ENCODE measurements at regions not wholly inside any gene's neighbourhood (a gene's known extent, or its start where the extent isn't known, plus 50 kb on each side); places are given as distances from the start of the nearest gene placed in this dataset.

DNA sequence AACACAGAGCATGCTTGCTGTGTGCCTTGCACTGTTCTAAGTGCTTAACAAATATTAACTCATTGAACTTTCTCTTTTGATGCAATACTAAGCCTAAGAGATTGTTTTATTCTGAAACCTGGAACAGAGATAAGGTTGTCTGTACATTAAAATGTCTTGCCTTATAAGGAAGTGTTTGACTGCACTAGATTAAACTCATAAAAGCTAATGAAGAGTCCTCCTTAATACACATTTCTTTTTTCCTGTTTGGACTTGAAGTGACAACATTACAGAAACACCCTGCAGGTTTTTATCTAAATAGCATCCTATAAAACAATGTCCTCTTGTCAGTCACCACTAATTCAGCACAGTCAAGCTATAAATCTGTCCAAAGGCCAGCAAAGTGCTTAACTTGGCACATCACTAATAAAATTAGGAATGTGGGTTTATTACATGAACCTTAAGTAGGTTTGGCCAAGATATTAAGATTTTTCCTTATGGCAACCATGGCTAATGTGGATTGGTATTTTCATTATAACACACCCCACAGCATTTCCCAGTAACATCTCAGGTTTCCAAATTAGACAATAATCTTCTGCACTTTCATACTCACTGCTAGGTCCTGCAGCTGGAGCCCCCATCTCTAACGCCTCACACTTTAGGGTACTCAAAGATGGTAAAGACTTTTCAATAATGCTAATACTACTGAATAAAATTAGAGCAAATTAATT, 389.7 kb downstream of the LMO4 start:
- Histone ChIP-seq H3K4me3 (ENCODE audit: insufficient read depth, low read length) (no peak overlapping the region), H3K27ac (ENCODE audit: low read depth, low read length) (no peak overlapping the region), H3K27me3 (ENCODE audit: insufficient read depth, low read length) (no peaks in the 10 kb centered on the region), H4K20me1 (ENCODE audit: insufficient read depth, low read length) (no peaks in the 10 kb centered on the region), H3K4me2 (ENCODE audit: insufficient read depth, low read length) (no peak overlapping the region), H3K9me3 (ENCODE audit: low read depth, low read length) (no peaks in the 10 kb centered on the region), H3K4me1 (ENCODE audit: insufficient read depth, low read length) (peaks cover 3% of the 10 kb centered on the region), H3K36me3 (ENCODE audit: insufficient read depth, low read length) (no peaks in the 10 kb centered on the region), H3K79me2 (ENCODE audit: insufficient read depth, low read length) (no peaks in the 10 kb centered on the region), H2AFZ (ENCODE audit: low read length) (no peak overlapping the region)
- DNase-seq (ENCODE audit: insufficient read length, low spot score, missing footprints), result no peak
- no peak for TF ChIP-seq CTCF (IDR thresholded peaks at IDR 0.05; ENCODE audit: extremely low read depth, low read depth, low read length)

GRCh38 chr1:87719658-87720057, 391.0 kb downstream of the LMO4 start:
- no peak overlapping the region for H3K4me3 ChIP-seq (ENCODE audit: insufficient read depth, low read length)
- H3K36me3 ChIP-seq (ENCODE audit: insufficient read depth, low read length), result no peaks in the 10 kb centered on the region
- no peaks in the 10 kb centered on the region for H4K20me1 ChIP-seq (ENCODE audit: insufficient read depth, low read length)
- no peak for DNase-seq (ENCODE audit: insufficient read length, low spot score, missing footprints)
- H3K4me2 ChIP-seq (ENCODE audit: insufficient read depth, low read length), result no peak overlapping the region
- TF ChIP-seq CTCF (IDR thresholded peaks at IDR 0.05; ENCODE audit: extremely low read depth, low read depth, low read length), result no peak
- H3K27ac ChIP-seq (ENCODE audit: low read depth, low read length), result no peak overlapping the region
- no peaks in the 10 kb centered on the region for H3K79me2 ChIP-seq (ENCODE audit: insufficient read depth, low read length)
- no peak overlapping the region for H2AFZ ChIP-seq (ENCODE audit: low read length)
- peaks cover 3% of the 10 kb centered on the region for H3K4me1 ChIP-seq (ENCODE audit: insufficient read depth, low read length)
- no peaks in the 10 kb centered on the region for H3K9me3 ChIP-seq (ENCODE audit: low read depth, low read length)
- H3K27me3 ChIP-seq (ENCODE audit: insufficient read depth, low read length), result no peaks in the 10 kb centered on the region

- Histone ChIP-seq H3K4me1 (ENCODE audit: insufficient read depth, low read length) (peaks cover 3% of the 10 kb centered on the region), H3K36me3 (ENCODE audit: insufficient read depth, low read length) (no peaks in the 10 kb centered on the region), H3K9me3 (ENCODE audit: low read depth, low read length) (no peaks in the 10 kb centered on the region), H4K20me1 (ENCODE audit: insufficient read depth, low read length) (no peaks in the 10 kb centered on the region), H3K27me3 (ENCODE audit: insufficient read depth, low read length) (no peaks in the 10 kb centered on the region), H3K4me3 (ENCODE audit: insufficient read depth, low read length) (no peak overlapping the region), H3K27ac (ENCODE audit: low read depth, low read length) (no peak overlapping the region), H2AFZ (ENCODE audit: low read length) (no peak overlapping the region), H3K79me2 (ENCODE audit: insufficient read depth, low read length) (no peaks in the 10 kb centered on the region), H3K4me2 (ENCODE audit: insufficient read depth, low read length) (no peak overlapping the region)
- no peak for TF ChIP-seq CTCF (IDR thresholded peaks at IDR 0.05; ENCODE audit: extremely low read depth, low read depth, low read length)
- no peak for DNase-seq (ENCODE audit: insufficient read length, low spot score, missing footprints)
These were observed 391.9 kb downstream of the LMO4 start for GRCh38 chr1:87720561-87720960.

DNA sequence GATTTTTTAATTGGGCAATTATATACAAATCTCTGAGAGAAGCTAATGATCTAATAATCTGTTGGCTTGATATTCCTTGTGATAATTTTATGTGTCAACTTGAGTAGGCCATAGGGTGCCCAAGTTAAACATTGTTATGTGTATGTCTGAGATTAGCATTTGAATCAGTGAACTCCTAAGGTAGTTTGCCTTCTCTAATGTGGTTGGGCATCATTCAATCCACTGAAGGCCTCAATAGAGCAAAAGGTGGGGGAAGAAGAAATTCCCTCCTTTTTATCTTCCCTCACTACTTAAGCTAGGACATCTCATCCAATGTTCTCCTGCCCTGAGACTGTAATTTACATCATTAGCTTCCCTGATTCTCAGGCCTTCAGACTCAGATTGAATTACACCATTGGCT, 394.5 kb downstream of the LMO4 start:
- no peak overlapping the region for H2AFZ ChIP-seq (ENCODE audit: low read length)
- no peaks in the 10 kb centered on the region for H4K20me1 ChIP-seq (ENCODE audit: insufficient read depth, low read length)
- no peak for TF ChIP-seq CTCF (IDR thresholded peaks at IDR 0.05; ENCODE audit: extremely low read depth, low read depth, low read length)
- H3K27ac ChIP-seq (ENCODE audit: low read depth, low read length), result no peak overlapping the region
- no peak for DNase-seq (ENCODE audit: insufficient read length, low spot score, missing footprints)
- H3K27me3 ChIP-seq (ENCODE audit: insufficient read depth, low read length), result no peaks in the 10 kb centered on the region
- no peak overlapping the region for H3K4me3 ChIP-seq (ENCODE audit: insufficient read depth, low read length)
- no peaks in the 10 kb centered on the region for H3K79me2 ChIP-seq (ENCODE audit: insufficient read depth, low read length)
- no peaks in the 10 kb centered on the region for H3K4me1 ChIP-seq (ENCODE audit: insufficient read depth, low read length)
- H3K4me2 ChIP-seq (ENCODE audit: insufficient read depth, low read length), result no peak overlapping the region
- no peaks in the 10 kb centered on the region for H3K9me3 ChIP-seq (ENCODE audit: low read depth, low read length)
- H3K36me3 ChIP-seq (ENCODE audit: insufficient read depth, low read length), result no peaks in the 10 kb centered on the region

All from osteoblast (primary cell).